ENCODE measurements at regions not wholly inside any gene's neighbourhood (a gene's known extent, or its start where the extent isn't known, plus 50 kb on each side); places are given as distances from the start of the nearest gene placed in this dataset.

GRCh38 chr13:67318860-67319259, 88.7 kb upstream of the PCDH9 start:
- H3K36me3 ChIP-seq (ENCODE audit: control insufficient read depth in 1 of 2, insufficient read depth in 2 of 2, low read length in 2 of 2): no peaks in the 10 kb centered on the region
- no peak overlapping the region for H3K4me3 ChIP-seq (ENCODE audit: low read depth in 1 of 2, low read length in 2 of 2)
- H3K27me3 ChIP-seq (ENCODE audit: low read depth, low read length): no peaks in the 10 kb centered on the region
- no peaks in the 10 kb centered on the region for H3K9me3 ChIP-seq (ENCODE audit: control insufficient read depth in 1 of 2, low read length in 2 of 2)
- H3K4me1 ChIP-seq (ENCODE audit: control insufficient read depth in 1 of 2, insufficient read depth in 2 of 2, low read length in 2 of 2): no peaks in the 10 kb centered on the region
- H3K27ac ChIP-seq (ENCODE audit: low read length): no peak overlapping the region

GRCh38 chr13:67318398-67318797, 88.3 kb upstream of the PCDH9 start:
- H3K4me1 ChIP-seq (ENCODE audit: control insufficient read depth in 1 of 2, insufficient read depth in 2 of 2, low read length in 2 of 2): no peaks in the 10 kb centered on the region
- no peak overlapping the region for H3K27ac ChIP-seq (ENCODE audit: low read length)
- no peaks in the 10 kb centered on the region for H3K36me3 ChIP-seq (ENCODE audit: control insufficient read depth in 1 of 2, insufficient read depth in 2 of 2, low read length in 2 of 2)
- H3K4me3 ChIP-seq (ENCODE audit: low read depth in 1 of 2, low read length in 2 of 2): no peak overlapping the region
- no peaks in the 10 kb centered on the region for H3K9me3 ChIP-seq (ENCODE audit: control insufficient read depth in 1 of 2, low read length in 2 of 2)
- no peaks in the 10 kb centered on the region for H3K27me3 ChIP-seq (ENCODE audit: low read depth, low read length)

GRCh38 chr13:67314405-67314804, 84.3 kb upstream of the PCDH9 start:
- Histone ChIP-seq H3K36me3 (ENCODE audit: control insufficient read depth in 1 of 2, insufficient read depth in 2 of 2, low read length in 2 of 2) (no peaks in the 10 kb centered on the region), H3K4me1 (ENCODE audit: control insufficient read depth in 1 of 2, insufficient read depth in 2 of 2, low read length in 2 of 2) (no peaks in the 10 kb centered on the region), H3K9me3 (ENCODE audit: control insufficient read depth in 1 of 2, low read length in 2 of 2) (no peaks in the 10 kb centered on the region), H3K27me3 (ENCODE audit: low read depth, low read length) (no peaks in the 10 kb centered on the region), H3K27ac (ENCODE audit: low read length) (no peak overlapping the region), H3K4me3 (ENCODE audit: low read depth in 1 of 2, low read length in 2 of 2) (no peak overlapping the region)

GRCh38 chr13:67308004-67308772, 78.1 kb upstream of the PCDH9 start:
- Histone ChIP-seq H3K27ac (ENCODE audit: low read length) (no peak overlapping the region), H3K4me1 (ENCODE audit: control insufficient read depth in 1 of 2, insufficient read depth in 2 of 2, low read length in 2 of 2) (no peaks in the 10 kb centered on the region), H3K4me3 (ENCODE audit: low read depth in 1 of 2, low read length in 2 of 2) (no peak overlapping the region), H3K27me3 (ENCODE audit: low read depth, low read length) (no peaks in the 10 kb centered on the region), H3K9me3 (ENCODE audit: control insufficient read depth in 1 of 2, low read length in 2 of 2) (no peaks in the 10 kb centered on the region), H3K36me3 (ENCODE audit: control insufficient read depth in 1 of 2, insufficient read depth in 2 of 2, low read length in 2 of 2) (no peaks in the 10 kb centered on the region)

GRCh38 chr13:67306742-67307141, 76.6 kb upstream of the PCDH9 start:
- H3K4me3 ChIP-seq (ENCODE audit: low read depth in 1 of 2, low read length in 2 of 2): no peak overlapping the region
- no peaks in the 10 kb centered on the region for H3K27me3 ChIP-seq (ENCODE audit: low read depth, low read length)
- no peaks in the 10 kb centered on the region for H3K9me3 ChIP-seq (ENCODE audit: control insufficient read depth in 1 of 2, low read length in 2 of 2)
- H3K27ac ChIP-seq (ENCODE audit: low read length): no peak overlapping the region
- H3K36me3 ChIP-seq (ENCODE audit: control insufficient read depth in 1 of 2, insufficient read depth in 2 of 2, low read length in 2 of 2): no peaks in the 10 kb centered on the region
- H3K4me1 ChIP-seq (ENCODE audit: control insufficient read depth in 1 of 2, insufficient read depth in 2 of 2, low read length in 2 of 2): no peaks in the 10 kb centered on the region

- Histone ChIP-seq H3K4me1 (ENCODE audit: control insufficient read depth in 1 of 2, insufficient read depth in 2 of 2, low read length in 2 of 2) (no peaks in the 10 kb centered on the region), H3K27ac (ENCODE audit: low read length) (no peak overlapping the region), H3K4me3 (ENCODE audit: low read depth in 1 of 2, low read length in 2 of 2) (no peak overlapping the region), H3K9me3 (ENCODE audit: control insufficient read depth in 1 of 2, low read length in 2 of 2) (no peaks in the 10 kb centered on the region), H3K36me3 (ENCODE audit: control insufficient read depth in 1 of 2, insufficient read depth in 2 of 2, low read length in 2 of 2) (no peaks in the 10 kb centered on the region), H3K27me3 (ENCODE audit: low read depth, low read length) (no peaks in the 10 kb centered on the region)
Observed at GRCh38 chr13:67303661-67304333, 73.7 kb upstream of the PCDH9 start.

- no peaks in the 10 kb centered on the region for H3K9me3 ChIP-seq (ENCODE audit: control insufficient read depth in 1 of 2, low read length in 2 of 2)
- H3K27ac ChIP-seq (ENCODE audit: low read length): no peak overlapping the region
- H3K4me1 ChIP-seq (ENCODE audit: control insufficient read depth in 1 of 2, insufficient read depth in 2 of 2, low read length in 2 of 2): no peaks in the 10 kb centered on the region
- H3K4me3 ChIP-seq (ENCODE audit: low read depth in 1 of 2, low read length in 2 of 2): no peak overlapping the region
- no peaks in the 10 kb centered on the region for H3K36me3 ChIP-seq (ENCODE audit: control insufficient read depth in 1 of 2, insufficient read depth in 2 of 2, low read length in 2 of 2)
- H3K27me3 ChIP-seq (ENCODE audit: low read depth, low read length): no peaks in the 10 kb centered on the region
Observed at GRCh38 chr13:67299751-67300150, 69.6 kb upstream of the PCDH9 start.

- no peaks in the 10 kb centered on the region for H3K27me3 ChIP-seq (ENCODE audit: low read depth, low read length)
- H3K9me3 ChIP-seq (ENCODE audit: control insufficient read depth in 1 of 2, low read length in 2 of 2): no peaks in the 10 kb centered on the region
- H3K4me3 ChIP-seq (ENCODE audit: low read depth in 1 of 2, low read length in 2 of 2): no peak overlapping the region
- no peak overlapping the region for H3K27ac ChIP-seq (ENCODE audit: low read length)
- H3K36me3 ChIP-seq (ENCODE audit: control insufficient read depth in 1 of 2, insufficient read depth in 2 of 2, low read length in 2 of 2): no peaks in the 10 kb centered on the region
- no peaks in the 10 kb centered on the region for H3K4me1 ChIP-seq (ENCODE audit: control insufficient read depth in 1 of 2, insufficient read depth in 2 of 2, low read length in 2 of 2)
Observed at GRCh38 chr13:67299072-67299635, 69.0 kb upstream of the PCDH9 start.

GRCh38 chr13:67298297-67298696, 68.2 kb upstream of the PCDH9 start:
- H3K4me3 ChIP-seq (ENCODE audit: low read depth in 1 of 2, low read length in 2 of 2): no peak overlapping the region
- H3K4me1 ChIP-seq (ENCODE audit: control insufficient read depth in 1 of 2, insufficient read depth in 2 of 2, low read length in 2 of 2): no peaks in the 10 kb centered on the region
- no peak overlapping the region for H3K27ac ChIP-seq (ENCODE audit: low read length)
- H3K27me3 ChIP-seq (ENCODE audit: low read depth, low read length): no peaks in the 10 kb centered on the region
- H3K36me3 ChIP-seq (ENCODE audit: control insufficient read depth in 1 of 2, insufficient read depth in 2 of 2, low read length in 2 of 2): no peaks in the 10 kb centered on the region
- no peaks in the 10 kb centered on the region for H3K9me3 ChIP-seq (ENCODE audit: control insufficient read depth in 1 of 2, low read length in 2 of 2)

- H3K27me3 ChIP-seq (ENCODE audit: low read depth, low read length): no peaks in the 10 kb centered on the region
- no peaks in the 10 kb centered on the region for H3K9me3 ChIP-seq (ENCODE audit: control insufficient read depth in 1 of 2, low read length in 2 of 2)
- H3K36me3 ChIP-seq (ENCODE audit: control insufficient read depth in 1 of 2, insufficient read depth in 2 of 2, low read length in 2 of 2): no peaks in the 10 kb centered on the region
- no peak overlapping the region for H3K4me3 ChIP-seq (ENCODE audit: low read depth in 1 of 2, low read length in 2 of 2)
- H3K27ac ChIP-seq (ENCODE audit: low read length): no peak overlapping the region
- no peaks in the 10 kb centered on the region for H3K4me1 ChIP-seq (ENCODE audit: control insufficient read depth in 1 of 2, insufficient read depth in 2 of 2, low read length in 2 of 2)
Observed at GRCh38 chr13:67296511-67296910, 66.4 kb upstream of the PCDH9 start.

GRCh38 chr13:67292886-67293285, 62.8 kb upstream of the PCDH9 start:
- Histone ChIP-seq H3K4me3 (ENCODE audit: low read depth in 1 of 2, low read length in 2 of 2) (no peak overlapping the region), H3K27me3 (ENCODE audit: low read depth, low read length) (no peaks in the 10 kb centered on the region), H3K4me1 (ENCODE audit: control insufficient read depth in 1 of 2, insufficient read depth in 2 of 2, low read length in 2 of 2) (no peaks in the 10 kb centered on the region), H3K27ac (ENCODE audit: low read length) (no peak overlapping the region), H3K36me3 (ENCODE audit: control insufficient read depth in 1 of 2, insufficient read depth in 2 of 2, low read length in 2 of 2) (no peaks in the 10 kb centered on the region), H3K9me3 (ENCODE audit: control insufficient read depth in 1 of 2, low read length in 2 of 2) (no peaks in the 10 kb centered on the region)

All from muscle layer of duodenum (tissue), 2 donors.